ENCODE measurements at regions not wholly inside any gene's neighbourhood (a gene's known extent, or its start where the extent isn't known, plus 50 kb on each side); places are given as distances from the start of the nearest gene placed in this dataset.

GRCh38 chr13:79860791-79861190 is 379.8 kb downstream of the NDFIP2 start:
- no peak for TF ChIP-seq EP300 (IDR thresholded peaks at IDR 0.05)
- no peak for TF ChIP-seq CTCF (IDR thresholded peaks at IDR 0.05)
- TF ChIP-seq POLR2A (IDR thresholded peaks at IDR 0.05) = no peak

Data from ovary (tissue), 3 donors.